SH-SY5Y (cell line): ENCODE measurements at regions not wholly inside any gene's neighbourhood (a gene's known extent, or its start where the extent isn't known, plus 50 kb on each side); places are given as distances from the start of the nearest gene placed in this dataset.

Experiments
- GATA2 ChIP-seq: IDR thresholded peaks from 2 replicates; pipeline ENCODE4 v1.6.1; 2011; ENCODE audit warnings: mild to moderate bottlenecking, low read depth, low read length
- GATA3 ChIP-seq: IDR thresholded peaks from 2 replicates; pipeline ENCODE4 v1.6.1; 2011; ENCODE audit warnings: low read depth, mild to moderate bottlenecking, low read length, moderate library complexity

GRCh38 chr19:32241932-32242710, 103.3 kb upstream of the ZNF507 start:
- TF ChIP-seq GATA2 (no peak), GATA3 (no peak)
